NCI-H1105 treated with DMSO at 0.1 percent for 48 hours (cell line): ENCODE measurements at regions not wholly inside any gene's neighbourhood (a gene's known extent, or its start where the extent isn't known, plus 50 kb on each side); places are given as distances from the start of the nearest gene placed in this dataset.
"Not testable (repeated sequence)": the region's sequence is repeated elsewhere in the genome, so short reads cannot be mapped to it uniquely, and the experiment has no call there.

Source experiments
- DNase-seq: peaks from one replicate; lab custom pipeline; 2025; lab: John Stamatoyannopoulos, UW

- no peak for DNase-seq
Observed at GRCh38 chr13:111005808-111006505, 91.1 kb upstream of the ANKRD10 start.

- DNase-seq = no peak
Observed at GRCh38 chr13:111005364-111005763, 90.5 kb upstream of the ANKRD10 start.

GRCh38 chr13:111004444-111004843 lies 89.6 kb upstream of the ANKRD10 start:
- DNase-seq = no peak

- no peak for DNase-seq
Observed at GRCh38 chr13:111001636-111002035, 86.8 kb upstream of the ANKRD10 start.

GRCh38 chr13:110993788-110994187 lies 78.9 kb upstream of the ANKRD10 start:
- DNase-seq = no peak

- no peak for DNase-seq
Observed at GRCh38 chr13:110991991-110992508, 77.2 kb upstream of the ANKRD10 start.

GRCh38 chr13:110989331-110989730 lies 74.5 kb upstream of the ANKRD10 start:
- DNase-seq = no peak

- DNase-seq = no peak
Observed at GRCh38 chr13:110985541-110985940, 70.7 kb upstream of the ANKRD10 start.

GRCh38 chr13:110984798-110985197 lies 69.9 kb upstream of the ANKRD10 start:
- DNase-seq = no peak

- DNase-seq = no peak
Observed at GRCh38 chr13:110984381-110984780, 69.5 kb upstream of the ANKRD10 start.

- peak; percentile 84 for DNase-seq
Observed at GRCh38 chr13:110983241-110983640, 68.4 kb upstream of the ANKRD10 start.

GRCh38 chr13:110981379-110981778 lies 66.5 kb upstream of the ANKRD10 start:
- no peak for DNase-seq

GRCh38 chr13:110980921-110981320 lies 66.1 kb upstream of the ANKRD10 start:
- DNase-seq = no peak

GRCh38 chr13:110979149-110979548 lies 64.3 kb upstream of the ANKRD10 start:
- DNase-seq = not testable (repeated sequence)

- no peak for DNase-seq
Observed at GRCh38 chr13:110978390-110978789, 63.5 kb upstream of the ANKRD10 start.

GRCh38 chr13:110976785-110977184 lies 61.9 kb upstream of the ANKRD10 start:
- no peak for DNase-seq

- no peak for DNase-seq
Observed at GRCh38 chr13:110973007-110973700, 58.3 kb upstream of the ANKRD10 start.

- no peak for DNase-seq
Observed at GRCh38 chr13:110971486-110971885, 56.6 kb upstream of the ANKRD10 start.

- not testable (repeated sequence) for DNase-seq
Observed at GRCh38 chr13:110967156-110967855, 52.4 kb upstream of the ANKRD10 start.

- DNase-seq = no peak
Observed at GRCh38 chr13:110965755-110966134, 50.9 kb upstream of the ANKRD10 start.

- DNase-seq = no peak
Observed at GRCh38 chr13:110965038-110965754, 50.3 kb upstream of the ANKRD10 start.
